Sigmoid colon (tissue), 6 donors: ENCODE measurements at regions not wholly inside any gene's neighbourhood (a gene's known extent, or its start where the extent isn't known, plus 50 kb on each side); places are given as distances from the start of the nearest gene placed in this dataset.

Experiments
- DNase-seq: peaks from one replicate; pipeline ENCODE4 v3.0.0-alpha.2; 2019
- H3K27ac ChIP-seq, 4 donors: fragments of 200-600 bp; sonication (generic); one replicate each; pipeline ENCODE4 v1.5.1; 2016 to 2019; ENCODE audit warnings: mild to moderate bottlenecking in 1 of 4
- H3K27me3 ChIP-seq, 3 donors: fragments of 200-600 bp; sonication (generic); one replicate each; pipeline ENCODE4 v1.5.1; 2019; ENCODE audit warnings: mild to moderate bottlenecking in 1 of 3
- H3K36me3 ChIP-seq, 4 donors: fragments of 200-600 bp; sonication (generic); one replicate each; pipeline ENCODE4 v1.5.1; 2016 to 2019
- H3K4me1 ChIP-seq, 4 donors: fragments of 200-600 bp; sonication (generic); one replicate each; pipeline ENCODE4 v1.5.1; 2017 to 2019
- H3K4me3 ChIP-seq, 4 donors: fragments of 200-600 bp; sonication (generic); one replicate each; pipeline ENCODE4 v1.5.1; 2017 to 2019; ENCODE audit warnings: mild to moderate bottlenecking in 2 of 4, moderate library complexity in 1 of 4
- H3K9me3 ChIP-seq, 4 donors: fragments of 200-600 bp in 3 of 4; sonication (generic) in 3 of 4; one replicate each; pipeline versions ENCODE4 v1.5.1 to v1.6.1; 2013 to 2019
- EP300 ChIP-seq, 4 donors: sonication (generic); formaldehyde crosslinking; IDR thresholded peaks; one replicate each; pipeline ENCODE4 v1.6.1; 2017; ENCODE audit warnings: antibody characterized with exemption in 4 of 4
- POLR2A ChIP-seq, 2 donors: fragments of 450-650 bp; IDR thresholded peaks; one replicate each; pipeline ENCODE4 v1.6.1; 2016; ENCODE audit warnings: antibody characterized with exemption in 2 of 2, mild to moderate bottlenecking in 2 of 2, moderate library complexity in 2 of 2
- POLR2AphosphoS5 ChIP-seq, 4 donors: sonication (generic); formaldehyde crosslinking; IDR thresholded peaks; one replicate each; pipeline ENCODE4 v1.6.1; 2017; ENCODE audit warnings: antibody characterized with exemption in 4 of 4
- WGBS, 2 donors: extraction: QIAGEN DNeasy Blood & Tissue Kit; methylation state at CpG; one replicate each; pipeline ENCODE4 v1.1.7; 2013; 5-methylcytosine and 5-hydroxymethylcytosine counted together
- intact Hi-C: fragments of 100-400 bp; cut with DNase I; formaldehyde crosslinking; loops from one replicate; pipeline ENCODE4 v1.15.1; 2023
- TF ChIP-seq, protein P1 (sequence below), 4 experiments: fragments of 450-650 bp in 3 of 4; fragments of 200-600 bp in 1 of 4; IDR thresholded peaks; one replicate each; pipeline ENCODE4 v1.5.1; 2016 to 2019; ENCODE audit warnings: antibody characterized with exemption in 4 of 4, mild to moderate bottlenecking in 3 of 4, moderate library complexity in 2 of 4
- donor health status: healthy with polysubstance abuse.
- donor health status: healthy.

DNA sequence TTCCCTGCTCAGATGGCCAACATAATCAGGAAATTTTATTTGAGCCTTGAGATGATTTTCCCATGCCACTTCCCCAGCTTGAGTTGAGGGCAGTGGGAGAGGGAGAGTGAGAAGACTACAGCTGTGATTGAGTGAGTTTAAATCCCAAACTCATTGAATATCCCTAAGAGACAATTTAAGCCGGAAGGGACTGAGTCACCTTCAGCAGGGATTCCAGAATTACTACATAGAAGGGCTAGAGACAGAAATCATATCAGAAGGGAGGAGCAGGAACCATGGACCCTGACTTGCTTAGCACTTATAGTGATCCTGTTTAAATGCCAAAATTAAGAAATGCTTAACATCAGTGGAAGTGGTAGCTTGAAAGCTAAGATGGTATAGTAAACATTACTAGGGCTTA, 312.2 kb upstream of the SLCO3A1 start:
- Histone ChIP-seq H3K27ac (no peak overlapping the region), H3K4me3 (no peak overlapping the region), H3K27me3 (peaks cover 0 to 4% (median 0%) of the 10 kb centered on the region in 3 donors), H3K36me3 (no peaks in the 10 kb centered on the region), H3K4me1 (peaks cover 0 to 13% (median 6%) of the 10 kb centered on the region in 4 donors), H3K9me3 (no peaks in the 10 kb centered on the region)
- no peak for TF ChIP-seq EP300 (IDR thresholded peaks at IDR 0.05)
- TF ChIP-seq POLR2AphosphoS5 (IDR thresholded peaks at IDR 0.05): no peak
- TF ChIP-seq POLR2A (IDR thresholded peaks at IDR 0.05): no peak
- TF ChIP-seq, protein P1, sequence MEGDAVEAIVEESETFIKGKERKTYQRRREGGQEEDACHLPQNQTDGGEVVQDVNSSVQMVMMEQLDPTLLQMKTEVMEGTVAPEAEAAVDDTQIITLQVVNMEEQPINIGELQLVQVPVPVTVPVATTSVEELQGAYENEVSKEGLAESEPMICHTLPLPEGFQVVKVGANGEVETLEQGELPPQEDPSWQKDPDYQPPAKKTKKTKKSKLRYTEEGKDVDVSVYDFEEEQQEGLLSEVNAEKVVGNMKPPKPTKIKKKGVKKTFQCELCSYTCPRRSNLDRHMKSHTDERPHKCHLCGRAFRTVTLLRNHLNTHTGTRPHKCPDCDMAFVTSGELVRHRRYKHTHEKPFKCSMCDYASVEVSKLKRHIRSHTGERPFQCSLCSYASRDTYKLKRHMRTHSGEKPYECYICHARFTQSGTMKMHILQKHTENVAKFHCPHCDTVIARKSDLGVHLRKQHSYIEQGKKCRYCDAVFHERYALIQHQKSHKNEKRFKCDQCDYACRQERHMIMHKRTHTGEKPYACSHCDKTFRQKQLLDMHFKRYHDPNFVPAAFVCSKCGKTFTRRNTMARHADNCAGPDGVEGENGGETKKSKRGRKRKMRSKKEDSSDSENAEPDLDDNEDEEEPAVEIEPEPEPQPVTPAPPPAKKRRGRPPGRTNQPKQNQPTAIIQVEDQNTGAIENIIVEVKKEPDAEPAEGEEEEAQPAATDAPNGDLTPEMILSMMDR (IDR thresholded peaks at IDR 0.05): no peak
- intact Hi-C loops: no loop called here
- DNase-seq: no peak
- WGBS, 2 donors: 69 to 79% methylated on average over 1 of the region's 1 CpG

DNA sequence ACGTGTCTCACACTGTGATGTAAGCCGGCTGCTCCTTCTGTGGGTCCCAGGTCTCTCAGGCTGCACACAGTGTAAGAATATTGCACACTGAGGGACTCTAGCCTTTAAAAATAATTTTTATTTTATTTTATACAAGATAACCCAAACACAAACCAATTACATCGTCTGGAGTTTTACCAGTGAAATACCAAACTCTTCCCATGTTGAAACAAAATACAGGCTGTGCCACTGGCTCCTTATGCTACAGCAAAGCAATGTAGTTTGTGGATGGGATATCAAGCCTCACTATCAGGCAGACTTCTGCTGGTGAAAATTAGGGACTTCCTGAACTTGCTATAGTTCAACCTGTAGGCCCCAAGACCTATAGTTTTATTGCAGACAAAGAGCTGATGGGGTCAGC, 311.3 kb upstream of the SLCO3A1 start:
- intact Hi-C loops: no loop called here
- no peaks in the 10 kb centered on the region for H3K9me3 ChIP-seq
- TF ChIP-seq POLR2A (IDR thresholded peaks at IDR 0.05): no peak
- no peak for TF ChIP-seq POLR2AphosphoS5 (IDR thresholded peaks at IDR 0.05)
- TF ChIP-seq, protein P1 (IDR thresholded peaks at IDR 0.05): no peak
- TF ChIP-seq EP300 (IDR thresholded peaks at IDR 0.05): no peak
- no peak overlapping the region for H3K4me3 ChIP-seq
- 83 to 88% methylated on average over 3 of the region's 3 CpGs for whole genome bisulfite sequencing, 2 donors
- no peak overlapping the region for H3K27ac ChIP-seq
- peaks cover 0 to 3% (median 1%) of the 10 kb centered on the region in 4 donors for H3K4me1 ChIP-seq
- DNase-seq: no peak
- H3K36me3 ChIP-seq: no peaks in the 10 kb centered on the region
- H3K27me3 ChIP-seq: peaks cover 0 to 4% (median 0%) of the 10 kb centered on the region in 3 donors

DNA sequence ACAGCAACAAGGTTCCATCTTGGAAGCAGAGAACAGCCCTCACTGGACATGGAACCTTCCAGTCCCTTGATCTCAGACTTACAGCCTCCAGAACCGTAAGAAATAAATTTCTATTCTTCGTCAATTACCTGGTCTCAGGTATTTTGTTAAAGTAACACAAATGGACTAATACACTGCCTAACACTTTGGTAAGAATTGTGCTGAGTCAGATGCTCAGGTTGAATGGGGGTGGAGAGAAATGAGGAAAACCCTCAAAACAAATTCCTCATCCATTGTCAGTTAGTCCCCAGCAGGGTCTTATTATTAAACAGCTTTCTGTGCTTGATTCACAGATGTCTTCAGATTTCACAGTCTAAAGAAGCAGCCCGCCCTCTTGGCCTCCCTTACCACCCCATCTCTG, 306.2 kb upstream of the SLCO3A1 start:
- WGBS, 2 donors: 93 to 96% methylated on average over 3 of the region's 3 CpGs
- H3K36me3 ChIP-seq: no peaks in the 10 kb centered on the region
- DNase-seq: no peak
- H3K27ac ChIP-seq: no peak overlapping the region
- no peaks in the 10 kb centered on the region for H3K4me1 ChIP-seq
- H3K4me3 ChIP-seq: no peak overlapping the region
- H3K9me3 ChIP-seq: no peaks in the 10 kb centered on the region
- intact Hi-C loops: no loop called here
- H3K27me3 ChIP-seq: peaks cover 0 to 4% (median 0%) of the 10 kb centered on the region in 3 donors
- TF ChIP-seq POLR2A (IDR thresholded peaks at IDR 0.05) (no peak), EP300 (IDR thresholded peaks at IDR 0.05) (no peak), POLR2AphosphoS5 (IDR thresholded peaks at IDR 0.05) (no peak)
- TF ChIP-seq, protein P1 (IDR thresholded peaks at IDR 0.05): no peak

DNA sequence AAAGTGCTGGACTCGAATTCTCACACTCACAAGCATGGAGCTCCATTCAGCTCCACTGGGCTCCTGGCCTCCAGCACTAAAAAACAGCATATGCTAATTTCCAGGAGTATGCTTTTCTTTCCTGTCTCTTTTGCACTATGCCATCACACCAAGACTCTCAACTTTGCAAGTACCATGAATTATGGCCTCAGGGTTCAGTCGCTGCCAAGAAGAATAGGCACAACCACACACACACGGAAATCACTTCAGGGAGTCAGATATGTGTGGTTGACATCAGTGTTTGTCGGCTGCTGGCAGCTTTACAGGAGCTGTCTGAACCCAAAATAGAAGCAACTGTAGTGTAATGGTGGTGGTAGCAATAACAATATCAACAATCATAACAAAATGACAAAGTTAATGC, 305.0 kb upstream of the SLCO3A1 start:
- Histone ChIP-seq H3K4me3 (no peak overlapping the region), H3K36me3 (no peaks in the 10 kb centered on the region), H3K27ac (no peak overlapping the region), H3K9me3 (no peaks in the 10 kb centered on the region), H3K27me3 (peaks cover 0 to 4% (median 0%) of the 10 kb centered on the region in 3 donors), H3K4me1 (no peaks in the 10 kb centered on the region)
- TF ChIP-seq EP300 (IDR thresholded peaks at IDR 0.05): no peak
- TF ChIP-seq, protein P1 (IDR thresholded peaks at IDR 0.05): no peak
- no peak for TF ChIP-seq POLR2A (IDR thresholded peaks at IDR 0.05)
- no peak for TF ChIP-seq POLR2AphosphoS5 (IDR thresholded peaks at IDR 0.05)
- 84 to 87% methylated on average over 4 of the region's 4 CpGs for whole genome bisulfite sequencing, 2 donors
- no peak for DNase-seq
- intact Hi-C loops: no loop called here

DNA sequence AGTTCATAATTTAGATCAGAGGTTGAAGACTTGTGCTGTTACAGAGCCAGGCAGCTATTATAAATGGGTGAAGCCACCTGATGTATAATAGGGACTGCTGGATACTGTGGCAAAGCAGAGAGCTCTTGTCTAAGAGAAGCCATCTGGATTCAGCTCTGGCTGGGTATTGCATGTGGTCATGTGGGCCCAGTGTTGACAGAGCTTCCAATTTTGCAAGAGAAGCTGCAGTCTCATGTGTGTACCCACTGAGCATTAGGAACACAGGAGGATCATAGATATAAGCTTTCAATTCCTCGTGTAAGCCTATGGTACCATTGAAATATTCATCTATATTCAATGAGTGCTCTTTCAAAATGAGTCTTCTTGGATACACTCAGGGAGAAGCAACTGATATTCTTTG, 303.9 kb upstream of the SLCO3A1 start:
- Histone ChIP-seq H3K36me3 (no peaks in the 10 kb centered on the region), H3K4me3 (no peak overlapping the region), H3K27ac (no peak overlapping the region), H3K27me3 (no peaks in the 10 kb centered on the region), H3K4me1 (no peaks in the 10 kb centered on the region), H3K9me3 (no peaks in the 10 kb centered on the region)
- intact Hi-C loops: no loop called here
- 86 to 89% methylated on average over 1 of the region's 1 CpG for WGBS, 2 donors
- no peak for DNase-seq
- TF ChIP-seq POLR2AphosphoS5 (IDR thresholded peaks at IDR 0.05) (no peak), POLR2A (IDR thresholded peaks at IDR 0.05) (no peak), EP300 (IDR thresholded peaks at IDR 0.05) (no peak)
- TF ChIP-seq, protein P1 (IDR thresholded peaks at IDR 0.05): no peak
